ENCODE measurements at regions not wholly inside any gene's neighbourhood (a gene's known extent, or its start where the extent isn't known, plus 50 kb on each side); places are given as distances from the start of the nearest gene placed in this dataset.

DNA sequence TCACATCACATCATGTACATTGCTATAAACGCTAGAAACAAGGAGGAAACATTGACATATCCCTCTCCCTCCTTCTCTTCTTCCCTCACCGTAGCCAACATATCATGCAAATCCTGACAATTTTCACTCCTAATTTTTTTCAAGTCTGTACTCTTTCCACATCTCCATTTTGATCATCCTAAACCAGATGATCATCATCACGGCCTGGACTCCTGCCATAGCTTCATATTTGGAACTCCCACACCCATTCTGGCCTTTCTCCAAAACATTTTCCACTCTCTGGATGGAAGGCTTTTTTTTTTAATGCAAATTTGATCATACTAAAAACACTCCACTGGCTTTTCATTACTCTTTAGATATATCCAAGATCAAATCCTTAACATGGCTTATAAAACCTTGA, 248.0 kb upstream of the CNTN3 start:
- Histone ChIP-seq H3K4me2 (ENCODE audit: insufficient read depth, low read length) (no peak overlapping the region), H3K79me2 (ENCODE audit: control insufficient read depth, insufficient read depth, low read length) (no peaks in the 10 kb centered on the region), H3K4me3 (replicated peaks in 1 of 3; ENCODE audit: insufficient read depth in 1 of 3, low read depth in 1 of 3, low read length in 3 of 3) (no peak overlapping the region), H3K9me1 (replicated peaks; ENCODE audit: control insufficient read depth, extremely low read depth, insufficient read depth, low read length) (no peaks in the 10 kb centered on the region), H3K9me3 (replicated peaks; ENCODE audit: control insufficient read depth, insufficient read depth, low read length) (peaks cover 2% of the 10 kb centered on the region), H4K20me1 (replicated peaks; ENCODE audit: control insufficient read depth, extremely low read depth, insufficient read depth, low read length) (no peaks in the 10 kb centered on the region), H3K27ac (ENCODE audit: insufficient read depth, low read depth, low read length) (no peak overlapping the region), H3K36me3 (ENCODE audit: control insufficient read depth in 2 of 2, extremely low read depth in 1 of 2, insufficient read depth in 2 of 2, low read length in 2 of 2) (no peaks in the 10 kb centered on the region), H3K27me3 (ENCODE audit: control insufficient read depth in 2 of 2, insufficient read depth in 2 of 2, low read length in 2 of 2) (no peaks in the 10 kb centered on the region), H2AFZ (ENCODE audit: low read depth, low read length) (no peak overlapping the region), H3K9ac (replicated peaks; ENCODE audit: extremely low read depth, insufficient read depth, low read length) (no peak overlapping the region), H3K4me1 (ENCODE audit: control insufficient read depth, extremely low read depth, insufficient read depth, low read length) (no peaks in the 10 kb centered on the region)
- TF ChIP-seq CTCF (IDR thresholded peaks at IDR 0.05; ENCODE audit: extremely low read depth in 1 of 2, insufficient read depth in 1 of 2, low read depth in 1 of 2, low read length in 2 of 2) (no peak), EZH2 (IDR thresholded peaks at IDR 0.05; ENCODE audit: borderline replicate concordance, low read depth, low read length, severe bottlenecking) (no peak), JUN (IDR thresholded peaks at IDR 0.05; ENCODE audit: borderline replicate concordance, insufficient read depth, insufficient read length, low read depth) (no peak), GATA2 (IDR thresholded peaks at IDR 0.05; ENCODE audit: insufficient read depth, insufficient read length, low read depth, low read length) (no peak), MYC (IDR thresholded peaks at IDR 0.05; ENCODE audit: low read depth, low read length) (no peak), FOS (IDR thresholded peaks at IDR 0.05; ENCODE audit: borderline replicate concordance, insufficient read depth, low read length) (no peak), POLR2A (IDR thresholded peaks at IDR 0.05; ENCODE audit: low read depth, low read length) (no peak), POLR2AphosphoS5 (IDR thresholded peaks at IDR 0.05; ENCODE audit: insufficient read depth, low read depth, low read length) (no peak)
- TF ChIP-seq, protein P1, sequence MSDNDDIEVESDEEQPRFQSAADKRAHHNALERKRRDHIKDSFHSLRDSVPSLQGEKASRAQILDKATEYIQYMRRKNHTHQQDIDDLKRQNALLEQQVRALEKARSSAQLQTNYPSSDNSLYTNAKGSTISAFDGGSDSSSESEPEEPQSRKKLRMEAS (IDR thresholded peaks at IDR 0.05; ENCODE audit: insufficient read depth, insufficient read length) = no peak
- CTCF ChIA-PET = no interaction called here
- dilution Hi-C loops (cut with MboI; ENCODE audit: extremely low pct_ligation_motif_present, low sequenced_read_pairs) (no loop called here), intact Hi-C loops (cut with micrococcal nuclease) (no loop called here)
- FAIRE-seq (no peak), DNase-seq (ENCODE audit: low read depth, low spot score) (no peak)
- no TSS peak for BruUV-seq (replicated peaks)
- POLR2A ChIA-PET = no interaction called here
